Mesendoderm (in vitro differentiated cells): ENCODE measurements at regions not wholly inside any gene's neighbourhood (a gene's known extent, or its start where the extent isn't known, plus 50 kb on each side); places are given as distances from the start of the nearest gene placed in this dataset.

ENCODE experiments used
- DNase-seq: peaks from one replicate; pipeline ENCODE4 v3.0.0; 2013
- H2AK5ac ChIP-seq: 2 replicates; pipeline ENCODE4 v1.6.1; 2013; ENCODE audit warnings: low read length, inconsistent platforms
- H2BK120ac ChIP-seq: 2 replicates; pipeline ENCODE4 v1.6.1; 2013; ENCODE audit warnings: low read depth, mild to moderate bottlenecking, low read length, moderate library complexity, mixed read lengths
- H2BK15ac ChIP-seq: replicated peaks from 2 replicates; pipeline ENCODE4 v1.6.1; 2013; ENCODE audit warnings: low read depth, mild to moderate bottlenecking, moderate library complexity
- H2BK5ac ChIP-seq: 2 replicates; pipeline ENCODE4 v1.6.1; 2013; ENCODE audit warnings: low read length, inconsistent platforms
- H3K18ac ChIP-seq: 2 replicates; pipeline ENCODE4 v1.6.1; 2013; ENCODE audit warnings: mild to moderate bottlenecking, low read length, mixed read lengths
- H3K23ac ChIP-seq: one replicate; pipeline ENCODE4 v1.6.1; 2013; ENCODE audit warnings: low read length
- H3K27ac ChIP-seq: 2 replicates; pipeline ENCODE4 v1.5.1; 2013; ENCODE audit warnings: low read depth, mild to moderate bottlenecking, inconsistent platforms, low read length, moderate library complexity
- H3K27me3 ChIP-seq: 2 replicates; pipeline ENCODE4 v1.6.1; 2013; ENCODE audit warnings: low read length, control low read depth, mild to moderate bottlenecking, inconsistent platforms; ENCODE audit not compliant: insufficient read depth, poor library complexity
- H3K36me3 ChIP-seq: 2 replicates; pipeline ENCODE4 v1.6.1; 2013; ENCODE audit warnings: low read length, inconsistent platforms; ENCODE audit not compliant: control insufficient read depth, insufficient read depth
- H3K4ac ChIP-seq: one replicate; pipeline ENCODE4 v1.6.1; 2013; ENCODE audit warnings: low read depth, mild to moderate bottlenecking, low read length, moderate library complexity
- H3K4me1 ChIP-seq: 2 replicates; pipeline ENCODE4 v1.6.1; 2013; ENCODE audit warnings: low read depth, low read length, inconsistent platforms; ENCODE audit not compliant: control insufficient read depth
- H3K4me2 ChIP-seq: 2 replicates; pipeline ENCODE4 v1.6.1; 2013; ENCODE audit warnings: low read length
- H3K4me3 ChIP-seq: 2 replicates; pipeline ENCODE4 v1.5.1; 2013; ENCODE audit warnings: mild to moderate bottlenecking, low read length
- H3K56ac ChIP-seq: one replicate; pipeline ENCODE4 v1.6.1; 2013; ENCODE audit warnings: low read length
- H3K79me1 ChIP-seq: 2 replicates; pipeline ENCODE4 v1.6.1; 2013; ENCODE audit warnings: low read length, inconsistent platforms
- H3K79me2 ChIP-seq: 2 replicates; pipeline ENCODE4 v1.6.1; 2013; ENCODE audit warnings: mild to moderate bottlenecking, low read length; ENCODE audit not compliant: control insufficient read depth, insufficient read depth
- H3K9ac ChIP-seq: 2 replicates; pipeline ENCODE4 v1.6.1; 2013; ENCODE audit warnings: low read length, inconsistent platforms
- H4K5ac ChIP-seq: one replicate; pipeline ENCODE4 v1.6.1; 2013; ENCODE audit warnings: low read length
- H4K8ac ChIP-seq: one replicate; pipeline ENCODE4 v1.6.1; 2013; ENCODE audit warnings: low read depth, mild to moderate bottlenecking, control low read depth, low read length, moderate library complexity
- WGBS: extraction: QIAGEN DNeasy Blood & Tissue Kit; methylation state at CpG from one replicate; pipeline ENCODE4 v1.1.7; 2013; ENCODE audit warnings: low lambda C conversion rate, missing lambda C conversion rate; ENCODE audit not compliant: insufficient coverage; ENCODE audit errors: extremely low coverage; 5-methylcytosine and 5-hydroxymethylcytosine counted together

DNA sequence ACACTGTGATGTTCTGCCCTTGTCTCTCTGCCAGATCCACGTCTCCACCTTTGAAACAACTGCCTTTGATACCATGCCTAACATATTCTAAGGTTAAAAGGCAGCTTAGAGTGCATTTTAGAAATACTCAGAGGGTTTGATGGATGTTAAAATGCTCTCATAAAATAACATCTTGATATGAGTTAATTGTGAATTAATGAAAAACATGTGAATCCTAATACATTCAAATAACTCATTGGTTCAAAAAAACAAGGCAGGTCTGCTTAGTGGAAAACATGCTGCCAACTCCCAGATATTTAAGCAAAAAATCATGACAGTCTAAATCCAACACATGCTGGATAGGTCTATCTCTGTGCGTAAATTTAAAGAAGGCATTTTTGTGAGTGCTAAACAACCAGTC is 291.8 kb downstream of the AHR start:
- no peak overlapping the region for H2BK15ac ChIP-seq
- no peak overlapping the region for H3K9ac ChIP-seq
- no peaks in the 10 kb centered on the region for H3K27me3 ChIP-seq
- H4K8ac ChIP-seq: no peak overlapping the region
- no peak overlapping the region for H3K56ac ChIP-seq
- no peak overlapping the region for H2BK5ac ChIP-seq
- H3K27ac ChIP-seq: no peak overlapping the region
- H3K4me1 ChIP-seq: no peaks in the 10 kb centered on the region
- no peak overlapping the region for H3K4ac ChIP-seq
- H3K4me2 ChIP-seq: no peak overlapping the region
- H3K79me1 ChIP-seq: no peaks in the 10 kb centered on the region
- H3K4me3 ChIP-seq: no peak overlapping the region
- H3K36me3 ChIP-seq: no peaks in the 10 kb centered on the region
- no peak overlapping the region for H4K5ac ChIP-seq
- no peak overlapping the region for H3K18ac ChIP-seq
- WGBS: no CpG with 5 or more reads among the region's 2 CpGs
- no peak overlapping the region for H2AK5ac ChIP-seq
- no peak for DNase-seq
- H3K23ac ChIP-seq: no peak overlapping the region
- no peaks in the 10 kb centered on the region for H3K79me2 ChIP-seq
- H2BK120ac ChIP-seq: no peak overlapping the region

DNA sequence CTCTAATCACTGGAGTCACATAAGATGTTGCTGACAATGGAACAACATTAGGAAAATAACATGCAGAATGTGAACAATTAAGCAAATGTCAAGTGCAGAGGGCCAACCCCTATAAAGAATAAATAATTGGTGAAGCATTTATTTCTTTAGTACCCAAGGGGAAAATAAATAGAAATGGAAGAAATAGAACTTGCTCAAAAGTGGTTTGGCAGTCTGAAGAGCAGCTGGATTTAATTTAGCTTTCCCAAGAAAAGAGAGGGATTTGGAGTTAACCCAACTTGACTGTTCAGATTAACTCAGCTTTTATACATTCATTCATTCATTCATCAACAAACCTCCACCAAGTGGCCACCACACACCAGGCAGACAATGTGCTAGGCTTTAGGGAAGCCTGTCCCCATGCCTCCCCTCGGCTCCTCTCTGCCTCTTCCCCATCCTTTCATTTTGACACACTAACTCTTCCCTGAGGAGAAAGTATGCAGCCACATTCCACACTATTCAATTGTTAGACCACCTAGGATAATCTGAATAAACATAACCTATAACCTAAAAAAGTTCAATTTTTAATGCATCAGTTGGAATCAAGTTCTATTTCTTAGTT is 295.5 kb downstream of the AHR start:
- H3K4me1 ChIP-seq: no peaks in the 10 kb centered on the region
- DNase-seq: no peak
- H2BK5ac ChIP-seq: no peak overlapping the region
- H3K23ac ChIP-seq: no peak overlapping the region
- no CpG with 5 or more reads among the region's 1 CpG for WGBS
- no peak overlapping the region for H2BK120ac ChIP-seq
- no peak overlapping the region for H4K5ac ChIP-seq
- no peak overlapping the region for H4K8ac ChIP-seq
- no peak overlapping the region for H2BK15ac ChIP-seq
- no peak overlapping the region for H3K56ac ChIP-seq
- H3K9ac ChIP-seq: no peak overlapping the region
- H3K18ac ChIP-seq: no peak overlapping the region
- no peak overlapping the region for H2AK5ac ChIP-seq
- H3K4ac ChIP-seq: no peak overlapping the region
- H3K79me2 ChIP-seq: no peaks in the 10 kb centered on the region
- H3K4me3 ChIP-seq: no peak overlapping the region
- H3K4me2 ChIP-seq: no peak overlapping the region
- no peaks in the 10 kb centered on the region for H3K27me3 ChIP-seq
- no peaks in the 10 kb centered on the region for H3K79me1 ChIP-seq
- no peak overlapping the region for H3K27ac ChIP-seq
- H3K36me3 ChIP-seq: no peaks in the 10 kb centered on the region

DNA sequence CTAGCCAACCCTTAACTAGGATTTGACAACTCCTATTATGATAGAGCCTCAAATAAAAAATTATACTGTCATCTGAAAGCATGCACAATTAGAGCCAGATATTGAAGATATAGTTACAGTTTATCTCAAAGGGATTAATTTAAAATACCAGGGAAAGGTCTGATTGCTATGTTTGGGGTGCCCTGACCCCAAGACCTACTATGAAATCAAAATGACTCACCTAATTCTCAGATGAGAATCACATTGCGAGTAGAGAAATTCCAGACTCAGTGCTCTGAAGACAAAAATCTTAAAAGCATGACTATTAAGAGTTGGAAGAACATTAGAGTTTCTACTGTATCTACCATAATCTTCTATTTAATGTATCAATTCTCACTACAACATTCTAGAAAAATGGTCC is 297.1 kb downstream of the AHR start:
- Histone ChIP-seq H3K4ac (no peak overlapping the region), H2BK120ac (no peak overlapping the region), H3K4me2 (no peak overlapping the region), H3K9ac (no peak overlapping the region), H3K4me1 (no peaks in the 10 kb centered on the region), H3K27ac (no peak overlapping the region), H3K79me1 (no peaks in the 10 kb centered on the region), H3K56ac (no peak overlapping the region), H4K5ac (no peak overlapping the region), H3K4me3 (no peak overlapping the region), H3K36me3 (no peaks in the 10 kb centered on the region), H2BK5ac (no peak overlapping the region), H3K27me3 (no peaks in the 10 kb centered on the region), H3K18ac (no peak overlapping the region), H4K8ac (no peak overlapping the region), H2AK5ac (no peak overlapping the region), H2BK15ac (no peak overlapping the region), H3K79me2 (no peaks in the 10 kb centered on the region), H3K23ac (no peak overlapping the region)
- DNase-seq: no peak
- WGBS: no CpG with 5 or more reads among the region's 1 CpG

DNA sequence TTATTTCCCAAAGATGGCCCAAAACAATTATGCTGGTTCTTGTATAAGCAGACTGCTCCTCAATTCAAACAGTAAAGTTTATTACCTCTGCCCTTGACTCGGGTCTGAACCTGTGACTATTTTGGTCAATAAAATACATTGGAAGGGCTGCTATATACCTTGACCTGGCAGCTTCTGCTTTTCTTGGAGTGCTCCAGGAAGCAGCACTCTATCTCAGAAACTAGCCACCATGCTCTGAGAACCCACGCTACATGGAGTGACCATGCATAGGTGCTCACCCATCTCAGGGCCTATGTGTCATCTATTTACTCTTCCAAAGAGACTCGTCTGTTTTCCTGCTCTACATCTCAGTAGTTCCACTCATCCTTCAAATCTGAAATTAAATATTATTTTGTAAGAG is 299.9 kb downstream of the AHR start:
- Histone ChIP-seq H3K36me3 (no peaks in the 10 kb centered on the region), H4K5ac (no peak overlapping the region), H2BK5ac (no peak overlapping the region), H3K23ac (no peak overlapping the region), H4K8ac (no peak overlapping the region), H3K79me1 (no peaks in the 10 kb centered on the region), H3K9ac (no peak overlapping the region), H2AK5ac (no peak overlapping the region), H2BK15ac (no peak overlapping the region), H3K4ac (no peak overlapping the region), H2BK120ac (no peak overlapping the region), H3K4me3 (no peak overlapping the region), H3K27ac (no peak overlapping the region), H3K18ac (no peak overlapping the region), H3K4me2 (no peak overlapping the region), H3K4me1 (no peaks in the 10 kb centered on the region), H3K79me2 (no peaks in the 10 kb centered on the region), H3K56ac (no peak overlapping the region), H3K27me3 (no peaks in the 10 kb centered on the region)
- no peak for DNase-seq
- no CpG with 5 or more reads among the region's 3 CpGs for WGBS

DNA sequence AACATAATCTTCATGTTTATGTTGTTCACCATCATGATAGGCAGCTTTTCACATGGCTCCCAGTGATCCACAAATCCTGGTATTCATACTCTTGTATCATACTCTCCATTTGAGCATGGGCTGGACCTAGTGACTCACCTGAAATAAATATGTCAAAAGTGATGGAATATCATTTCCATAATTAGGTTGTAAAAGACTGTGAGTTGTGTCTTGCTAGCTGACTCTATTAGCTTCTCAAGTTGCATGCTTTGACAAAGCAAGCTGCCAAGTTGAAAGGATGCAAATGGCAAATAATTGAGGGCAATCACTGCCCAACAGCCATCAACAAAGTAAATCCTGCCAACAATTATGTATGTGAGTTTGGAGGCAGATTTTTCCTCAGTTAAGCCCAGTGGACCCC is 300.4 kb downstream of the AHR start:
- DNase-seq: no peak

DNA sequence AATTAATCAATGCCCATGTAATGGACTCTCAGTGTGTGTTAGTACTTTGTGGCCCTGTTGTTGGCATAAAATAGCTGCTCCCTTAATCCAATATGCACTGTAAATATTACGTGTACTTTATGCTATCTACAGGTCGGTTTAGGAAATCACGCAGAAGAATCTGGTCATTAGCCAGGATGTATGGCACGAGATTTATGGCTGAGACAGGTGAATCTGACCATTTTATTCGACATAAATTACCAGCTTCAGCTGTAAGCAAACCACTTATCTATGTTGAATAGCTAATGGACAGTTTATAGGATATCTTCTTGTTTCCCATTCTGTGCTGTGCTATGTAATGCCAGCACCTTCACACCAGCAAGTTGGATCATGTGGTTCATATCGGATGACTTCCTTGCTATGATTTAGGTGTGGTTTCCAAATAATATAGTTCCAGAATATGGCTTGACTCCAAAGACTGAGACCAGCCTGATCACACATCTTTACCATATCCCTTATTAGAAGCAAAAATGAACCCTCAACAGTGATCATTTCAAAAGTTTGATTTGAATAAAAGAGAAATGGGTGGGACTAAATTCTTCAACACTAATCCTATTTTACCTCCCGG is 301.4 kb downstream of the AHR start:
- Histone ChIP-seq H3K27me3 (no peaks in the 10 kb centered on the region), H2BK15ac (no peak overlapping the region), H4K8ac (no peak overlapping the region), H3K9ac (no peak overlapping the region), H2AK5ac (no peak overlapping the region), H3K4ac (no peak overlapping the region), H4K5ac (no peak overlapping the region), H3K79me1 (no peaks in the 10 kb centered on the region), H3K23ac (no peak overlapping the region), H3K27ac (no peak overlapping the region), H2BK120ac (no peak overlapping the region), H3K56ac (no peak overlapping the region), H2BK5ac (no peak overlapping the region), H3K4me3 (no peak overlapping the region), H3K4me1 (no peaks in the 10 kb centered on the region), H3K36me3 (no peaks in the 10 kb centered on the region), H3K4me2 (no peak overlapping the region), H3K79me2 (no peaks in the 10 kb centered on the region), H3K18ac (no peak overlapping the region)
- no peak for DNase-seq
- no CpG with 5 or more reads among the region's 7 CpGs for WGBS

More for the DNA sequence above, 300.4 kb downstream of the AHR start:
- no peak overlapping the region for H4K5ac ChIP-seq
- H4K8ac ChIP-seq: no peak overlapping the region
- no peak overlapping the region for H2BK5ac ChIP-seq
- H3K27ac ChIP-seq: no peak overlapping the region
- H2AK5ac ChIP-seq: no peak overlapping the region
- no peaks in the 10 kb centered on the region for H3K79me1 ChIP-seq
- H3K4me3 ChIP-seq: no peak overlapping the region
- H3K79me2 ChIP-seq: no peaks in the 10 kb centered on the region
- no peaks in the 10 kb centered on the region for H3K4me1 ChIP-seq
- no peak overlapping the region for H3K56ac ChIP-seq
- H3K27me3 ChIP-seq: no peaks in the 10 kb centered on the region
- H3K36me3 ChIP-seq: no peaks in the 10 kb centered on the region
- H3K23ac ChIP-seq: no peak overlapping the region
- no peak overlapping the region for H3K9ac ChIP-seq
- no peak overlapping the region for H3K18ac ChIP-seq
- H2BK15ac ChIP-seq: no peak overlapping the region
- H2BK120ac ChIP-seq: no peak overlapping the region
- no peak overlapping the region for H3K4me2 ChIP-seq
- H3K4ac ChIP-seq: no peak overlapping the region
